ENCODE measurements at regions not wholly inside any gene's neighbourhood (a gene's known extent, or its start where the extent isn't known, plus 50 kb on each side); places are given as distances from the start of the nearest gene placed in this dataset.

DNA sequence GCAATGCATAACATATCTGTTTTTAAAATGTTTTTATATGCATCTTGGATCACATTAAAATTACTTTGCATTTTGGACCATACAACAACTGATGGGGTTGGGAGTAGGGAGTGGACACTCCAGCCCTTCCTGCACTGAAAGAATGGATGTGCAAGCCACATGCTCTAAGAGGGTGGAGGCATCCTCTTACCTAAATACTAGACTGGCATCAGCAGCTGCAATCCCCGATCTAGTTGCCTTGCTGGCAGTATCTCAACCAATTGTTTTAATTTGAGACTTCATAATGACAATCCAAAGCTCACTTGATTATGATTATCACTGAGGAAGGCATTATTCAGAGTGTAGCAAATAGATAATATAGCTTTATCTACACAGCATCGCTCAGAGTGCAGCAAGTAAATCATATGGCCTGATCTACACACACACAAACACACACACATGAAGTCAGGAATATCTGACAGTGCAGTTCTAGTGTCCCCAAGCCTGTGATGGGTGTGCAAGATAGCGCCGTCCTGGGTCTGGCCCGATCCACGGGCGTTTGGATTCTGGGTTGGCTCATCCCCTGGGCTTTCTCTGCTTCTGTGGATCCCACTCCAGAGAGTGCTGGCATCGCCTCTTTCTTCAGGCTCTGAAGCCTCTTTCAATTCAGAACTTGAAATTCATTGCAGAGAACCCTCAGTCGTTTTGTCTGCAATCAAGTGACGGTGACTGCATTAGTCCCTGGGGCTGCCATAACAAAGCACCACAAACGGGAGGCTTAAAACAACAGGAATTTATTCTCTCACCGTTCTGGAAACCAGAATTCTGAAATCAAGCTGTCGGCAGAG is 181.3 kb downstream of the ETS2 start:
- DNase-seq (ENCODE audit: low read depth in 1 of 2, low spot score in 1 of 2): no peak

DNA sequence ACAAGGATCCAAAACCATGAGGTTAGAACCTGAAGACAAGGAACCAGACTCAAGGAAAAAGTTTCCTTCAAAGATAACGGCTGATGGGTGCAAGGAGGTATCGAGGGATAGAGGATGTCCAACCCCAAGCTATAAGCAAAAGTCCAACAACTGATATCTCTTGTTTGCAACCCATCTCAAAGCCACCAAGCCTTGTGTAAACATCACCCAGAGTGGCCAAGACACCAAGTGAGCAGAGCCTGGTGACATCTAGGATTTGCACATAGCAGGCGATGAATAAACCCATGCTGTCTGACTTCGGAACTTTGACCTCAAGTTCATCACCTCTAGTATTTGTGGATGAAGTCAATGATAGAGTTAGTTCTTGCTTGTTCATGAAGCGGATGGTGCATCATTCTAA is 180.7 kb downstream of the ETS2 start:
- no peak for DNase-seq (ENCODE audit: low read depth in 1 of 2, low spot score in 1 of 2)

- peak in 1 of 2 donors; percentile 27 for DNase-seq (ENCODE audit: low read depth in 1 of 2, low spot score in 1 of 2)
Observed at GRCh38 chr21:38985568-38986378, 180.0 kb downstream of the ETS2 start.

- no peak for DNase-seq (ENCODE audit: low read depth in 1 of 2, low spot score in 1 of 2)
Observed at GRCh38 chr21:38984982-38985567, 179.3 kb downstream of the ETS2 start.

DNA sequence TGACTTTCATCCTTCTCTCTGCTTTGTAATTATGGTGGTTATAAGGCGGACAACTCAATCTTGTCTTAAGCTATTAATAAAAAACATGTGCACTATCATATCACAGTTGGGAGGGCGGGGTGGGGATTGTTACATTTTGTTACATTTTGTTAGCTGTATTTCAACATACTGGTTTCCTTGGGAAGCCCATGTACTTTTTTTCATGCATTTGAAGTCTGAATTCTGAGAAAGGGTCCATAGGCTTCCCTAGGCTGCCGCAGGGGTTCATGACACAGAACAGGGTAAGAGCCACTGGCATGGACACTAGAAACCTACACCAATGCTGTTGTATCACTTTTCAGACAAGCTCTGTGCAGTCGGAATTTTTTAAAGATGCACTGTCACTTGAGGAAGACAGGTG is 178.8 kb downstream of the ETS2 start:
- DNase-seq (ENCODE audit: low read depth in 1 of 2, low spot score in 1 of 2): no peak

GRCh38 chr21:38983560-38983959 is 177.8 kb downstream of the ETS2 start:
- no peak for DNase-seq (ENCODE audit: low read depth in 1 of 2, low spot score in 1 of 2)

DNA sequence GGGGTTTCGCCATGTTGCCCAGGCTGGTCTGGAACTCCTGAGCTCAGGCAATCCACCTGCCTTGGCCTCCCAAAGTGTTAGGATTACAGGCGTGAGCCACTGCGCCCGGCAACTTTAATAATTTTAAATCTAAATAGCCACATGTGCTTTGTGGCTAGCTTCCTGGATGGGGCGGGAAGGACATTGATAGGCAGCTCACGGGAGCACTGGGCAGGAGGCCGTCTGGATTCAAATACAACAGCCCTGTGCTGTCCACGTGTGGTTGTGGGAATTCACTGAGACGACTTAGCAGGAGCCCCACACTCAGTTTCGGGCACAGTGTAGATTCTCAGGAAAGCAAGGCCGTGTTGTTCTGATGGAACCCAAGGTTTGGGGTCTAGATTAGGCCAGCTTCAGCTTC is 177.1 kb downstream of the ETS2 start:
- no peak for DNase-seq (ENCODE audit: low read depth in 1 of 2, low spot score in 1 of 2)

GRCh38 chr21:38982096-38982495 is 176.4 kb downstream of the ETS2 start:
- DNase-seq (ENCODE audit: low read depth in 1 of 2, low spot score in 1 of 2): no peak

DNA sequence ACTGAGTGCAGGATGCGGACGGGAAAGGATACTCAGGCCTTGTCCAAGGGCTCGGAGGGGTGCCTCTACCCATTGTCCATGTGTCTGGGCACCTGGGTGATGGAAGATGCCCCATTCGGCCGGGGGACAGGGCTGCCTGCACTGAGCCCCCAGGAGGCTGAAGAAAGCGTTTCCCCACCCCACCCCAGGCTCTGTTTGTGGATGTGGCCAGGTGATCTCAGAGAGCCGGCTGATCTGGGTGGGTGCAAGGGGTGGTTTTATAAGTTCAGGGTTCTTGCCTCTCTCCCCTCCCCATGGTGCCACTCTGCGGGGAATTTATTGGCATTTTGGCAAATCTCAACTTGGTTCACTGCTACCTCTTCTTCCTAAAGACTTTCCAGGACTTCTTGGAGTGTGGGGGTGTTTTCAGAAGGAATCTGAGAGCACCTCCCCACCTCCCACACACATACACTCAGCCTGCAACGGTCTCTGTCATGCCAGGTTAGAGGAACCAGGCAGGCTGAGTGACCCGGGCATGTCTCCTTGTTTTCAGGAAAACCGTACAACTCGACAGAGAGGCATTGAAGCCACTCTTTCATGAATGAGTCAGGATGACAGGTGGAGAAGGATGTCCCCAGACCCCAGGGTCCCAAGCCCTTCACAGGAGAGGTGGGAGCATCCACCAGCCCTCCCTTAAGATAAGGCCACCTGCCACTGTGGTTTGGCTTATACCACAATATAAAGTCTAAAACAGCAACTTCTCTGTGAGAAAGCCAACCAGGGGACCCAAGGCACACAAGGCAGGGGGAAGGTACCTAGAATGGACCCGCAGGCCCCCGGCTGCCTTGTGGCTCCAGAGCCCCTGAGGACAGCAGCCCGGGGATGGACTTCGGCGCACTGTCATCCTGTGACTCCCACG is 174.9 kb downstream of the ETS2 start:
- no peak for DNase-seq (ENCODE audit: low read depth in 1 of 2, low spot score in 1 of 2)

- DNase-seq (ENCODE audit: low read depth in 1 of 2, low spot score in 1 of 2): no peak
Observed at GRCh38 chr21:38979271-38980121, 173.8 kb downstream of the ETS2 start.

- DNase-seq (ENCODE audit: low read depth in 1 of 2, low spot score in 1 of 2): no peak
Observed at GRCh38 chr21:38976900-38977299, 171.2 kb downstream of the ETS2 start.

- DNase-seq (ENCODE audit: low read depth in 1 of 2, low spot score in 1 of 2): no peak
Observed at GRCh38 chr21:38973552-38973951, 167.8 kb downstream of the ETS2 start.

GRCh38 chr21:38972078-38972477 is 166.3 kb downstream of the ETS2 start:
- no peak for DNase-seq (ENCODE audit: low read depth in 1 of 2, low spot score in 1 of 2)

GRCh38 chr21:38970765-38971164 is 165.0 kb downstream of the ETS2 start:
- no peak for DNase-seq (ENCODE audit: low read depth in 1 of 2, low spot score in 1 of 2)

GRCh38 chr21:38968887-38969543 is 163.3 kb downstream of the ETS2 start:
- DNase-seq (ENCODE audit: low read depth in 1 of 2, low spot score in 1 of 2): no peak

DNA sequence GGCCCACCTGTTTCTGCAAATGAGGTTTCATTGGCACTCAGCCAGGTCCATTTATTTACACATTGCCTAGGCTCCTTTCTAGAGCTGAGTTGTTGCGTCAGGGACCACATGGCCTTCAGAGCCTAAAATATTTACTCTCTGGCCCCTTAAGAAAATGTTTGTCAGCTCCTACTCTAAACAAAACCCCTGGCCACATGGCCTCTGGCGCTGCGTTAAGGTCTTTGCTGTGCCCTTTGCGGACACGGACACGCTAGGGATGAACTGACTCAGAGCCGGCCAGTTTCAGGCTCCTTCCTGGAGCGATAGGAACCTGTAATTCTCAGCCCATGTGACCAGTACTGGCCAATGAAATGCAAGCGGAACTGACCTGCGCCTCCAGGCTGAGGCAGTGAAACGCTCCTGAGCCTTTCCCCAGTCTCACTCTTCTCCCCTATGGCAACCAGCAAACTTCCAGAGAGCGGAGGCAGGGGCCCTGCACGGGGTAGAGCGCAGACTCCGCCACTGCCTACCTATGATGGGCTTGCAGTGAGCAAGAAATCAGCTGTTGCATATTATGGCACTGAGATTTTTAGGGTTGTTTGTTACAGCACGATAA is 160.3 kb downstream of the ETS2 start:
- no peak for DNase-seq (ENCODE audit: low read depth in 1 of 2, low spot score in 1 of 2)

- no peak for DNase-seq (ENCODE audit: low read depth in 1 of 2, low spot score in 1 of 2)
Observed at GRCh38 chr21:38965241-38965640, 159.5 kb downstream of the ETS2 start.

- DNase-seq (ENCODE audit: low read depth in 1 of 2, low spot score in 1 of 2): no peak
Observed at GRCh38 chr21:38963006-38963405, 157.3 kb downstream of the ETS2 start.

DNA sequence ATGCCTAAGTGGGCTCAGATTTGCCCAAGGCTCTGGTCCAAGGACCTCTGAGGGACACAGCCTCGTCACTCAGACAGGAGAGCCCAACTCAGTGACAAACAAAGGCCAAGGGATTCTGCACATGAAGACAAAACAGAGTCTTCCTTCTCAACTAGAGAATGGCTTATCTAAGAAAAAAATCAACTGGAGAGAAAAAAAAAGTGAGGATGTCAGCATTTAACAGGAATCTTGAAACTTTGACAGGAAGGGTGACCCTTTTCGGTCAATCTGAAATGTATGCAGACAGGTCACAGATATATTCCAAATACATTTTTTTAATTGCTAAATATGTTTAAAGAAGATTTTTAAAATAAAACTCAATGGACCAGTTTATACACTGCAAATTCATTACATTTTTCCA is 154.5 kb downstream of the ETS2 start:
- DNase-seq (ENCODE audit: low read depth in 1 of 2, low spot score in 1 of 2): no peak

Data from stimulated activated CD4-positive, alpha-beta T cell treated with anti-CD3 and anti-CD28 coated beads, Interleukin-15, amount 100 ng/mL, for 1 hour (primary cell).